Activated CD8-positive, alpha-beta memory T cell treated with anti-CD3 and anti-CD28 coated beads, Interleukin-2, amount 50 U/mL, for 24 hours (primary cell): ENCODE measurements at regions not wholly inside any gene's neighbourhood (a gene's known extent, or its start where the extent isn't known, plus 50 kb on each side); places are given as distances from the start of the nearest gene placed in this dataset.

Experiments
- DNase-seq: peaks from one replicate; pipeline ENCODE4 v3.0.0-alpha.2; 2020; ENCODE audit errors: extremely low read depth

DNA sequence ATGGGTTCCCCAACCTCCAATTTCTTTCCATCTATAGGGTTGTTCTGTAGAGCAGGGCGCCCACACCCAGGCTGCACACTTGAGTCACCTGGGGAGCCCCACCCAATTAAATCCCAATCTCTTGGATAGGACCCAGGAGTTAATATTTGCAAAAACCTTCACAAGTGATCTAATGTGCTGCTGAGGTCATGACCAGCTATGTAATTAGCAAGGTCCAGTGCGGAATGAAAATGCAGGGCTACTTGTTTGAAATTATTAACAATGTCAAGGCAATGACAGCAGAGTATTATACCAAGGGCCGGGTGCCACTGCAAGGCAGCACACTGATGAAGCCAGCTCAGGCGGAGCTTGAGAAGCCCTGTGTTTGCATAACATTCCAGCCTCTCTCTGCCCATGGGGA lies 302.7 kb downstream of the MAF start:
- no peak for DNase-seq

DNA sequence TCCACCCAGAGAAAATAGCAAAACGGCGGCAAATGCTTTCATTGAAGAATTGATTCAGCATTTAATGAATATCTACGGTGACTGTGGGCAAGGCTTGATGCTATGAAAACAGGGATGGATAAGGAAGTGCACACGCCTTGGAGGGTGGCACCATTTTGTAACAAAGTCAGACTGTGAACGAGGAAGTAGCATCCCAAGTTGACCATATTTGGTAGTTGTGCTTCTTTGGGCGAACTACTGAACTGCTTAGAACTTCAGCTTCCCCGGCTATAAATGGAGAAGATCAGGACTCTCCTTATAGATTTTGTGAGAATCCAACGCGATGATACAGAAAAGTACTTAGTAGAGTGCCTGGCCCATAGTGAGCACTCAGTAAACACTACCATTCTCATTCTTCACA lies 303.2 kb downstream of the MAF start:
- no peak for DNase-seq

DNA sequence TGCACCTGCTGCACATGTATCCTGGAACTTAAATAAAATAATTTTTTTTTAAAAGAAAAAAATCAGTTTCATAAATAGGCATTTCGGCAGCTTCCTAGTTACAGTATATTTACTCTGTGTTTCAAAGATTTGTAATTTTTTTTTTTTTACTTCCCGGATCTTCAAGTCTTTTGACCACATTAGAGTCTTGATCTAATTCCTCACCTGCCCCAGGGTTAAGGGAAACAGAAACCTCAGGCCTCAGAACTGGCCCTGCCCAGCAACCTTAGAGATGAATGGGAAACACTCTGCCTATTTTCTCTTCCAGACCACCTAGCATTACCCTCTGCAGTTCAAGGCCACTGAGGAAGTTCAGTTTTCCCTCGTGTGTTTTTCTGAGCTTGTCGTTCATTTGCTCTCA lies 304.0 kb downstream of the MAF start:
- no peak for DNase-seq

DNA sequence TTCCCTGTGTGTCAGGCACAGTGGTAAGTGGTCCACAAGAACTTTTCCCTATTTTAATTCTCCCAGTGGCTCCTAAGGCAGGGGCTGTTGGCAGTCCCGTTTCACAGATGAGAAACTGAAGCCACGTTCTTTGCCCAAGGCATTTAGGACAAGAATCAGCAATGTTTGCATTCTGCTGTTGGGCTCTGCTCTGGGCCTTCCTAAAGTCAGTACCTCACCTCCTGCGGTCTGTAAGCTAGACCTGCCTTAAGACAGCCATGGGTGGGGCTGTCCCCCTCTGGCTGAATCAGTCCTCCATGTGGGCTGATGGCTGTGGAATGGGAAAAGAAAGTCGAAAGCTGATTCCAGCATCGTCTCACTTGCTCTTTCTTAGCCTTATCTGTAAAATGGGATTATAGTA lies 304.8 kb downstream of the MAF start:
- no peak for DNase-seq

DNA sequence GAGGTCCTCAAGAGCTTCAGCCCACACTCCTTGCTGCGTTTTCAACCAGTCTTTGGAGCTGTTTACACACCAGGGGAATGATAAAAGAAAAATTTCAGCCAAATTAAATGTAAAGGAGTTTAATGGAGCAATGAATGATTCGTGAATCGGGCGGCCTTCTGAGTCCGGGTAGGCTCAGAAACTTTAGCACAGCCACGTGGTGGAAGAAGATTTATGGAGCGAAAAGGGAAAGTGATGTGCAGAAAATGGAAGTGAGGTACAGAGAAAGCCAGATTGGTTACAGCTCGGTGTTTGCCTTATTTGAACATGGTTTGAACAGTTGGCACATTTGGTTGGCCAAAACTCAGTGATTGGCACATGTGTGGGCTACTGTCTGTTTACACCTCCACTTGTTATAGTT lies 305.4 kb downstream of the MAF start:
- no peak for DNase-seq

DNA sequence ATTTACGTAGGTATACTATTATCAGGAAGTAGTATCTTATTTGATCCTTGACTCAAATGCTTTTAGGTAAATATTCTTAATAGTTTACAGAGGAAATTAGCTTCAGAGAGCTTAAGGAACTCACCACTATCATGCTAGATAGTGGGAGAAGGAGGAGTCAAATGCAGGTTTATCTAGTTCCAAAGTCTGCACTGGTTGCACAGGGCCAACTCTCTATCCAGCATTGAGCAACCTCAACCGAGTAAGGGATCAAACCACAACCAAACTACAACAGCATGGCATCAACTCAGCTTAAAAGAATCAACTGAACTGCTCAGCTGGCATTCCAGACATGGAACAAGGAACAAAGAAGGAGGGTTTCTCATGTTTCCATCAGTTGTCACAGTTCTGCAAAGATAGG lies 306.0 kb downstream of the MAF start:
- no peak for DNase-seq

DNA sequence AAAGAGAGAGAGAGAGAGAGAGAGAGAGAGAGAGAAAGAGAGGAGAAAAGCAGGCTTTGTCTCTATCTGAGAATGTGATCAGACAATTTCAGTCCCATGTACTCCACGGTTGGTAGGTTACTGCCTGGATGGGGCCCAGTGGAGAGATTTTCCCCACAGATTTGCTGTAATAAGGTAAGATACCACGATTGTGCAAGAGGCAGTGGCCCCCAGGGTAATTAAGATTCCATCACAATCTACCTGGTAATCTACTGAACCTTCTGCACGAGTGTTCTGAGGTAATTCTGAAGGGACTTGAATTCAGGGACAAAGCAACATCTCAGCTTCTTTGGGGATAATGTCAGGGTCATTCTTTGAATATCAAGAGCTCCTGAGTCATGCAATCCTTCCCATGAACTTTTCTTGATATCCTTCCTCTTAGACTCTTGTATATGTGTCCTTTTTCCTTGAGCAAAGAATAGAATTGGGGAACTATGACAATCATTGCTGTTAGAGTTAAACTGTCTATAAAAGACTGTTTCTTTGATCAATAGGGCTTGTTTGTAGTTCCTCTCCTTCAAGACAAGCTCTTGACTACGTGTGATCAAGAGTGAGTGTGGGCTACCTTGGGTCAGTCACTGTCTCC lies 306.6 kb downstream of the MAF start:
- DNase-seq = no peak

DNA sequence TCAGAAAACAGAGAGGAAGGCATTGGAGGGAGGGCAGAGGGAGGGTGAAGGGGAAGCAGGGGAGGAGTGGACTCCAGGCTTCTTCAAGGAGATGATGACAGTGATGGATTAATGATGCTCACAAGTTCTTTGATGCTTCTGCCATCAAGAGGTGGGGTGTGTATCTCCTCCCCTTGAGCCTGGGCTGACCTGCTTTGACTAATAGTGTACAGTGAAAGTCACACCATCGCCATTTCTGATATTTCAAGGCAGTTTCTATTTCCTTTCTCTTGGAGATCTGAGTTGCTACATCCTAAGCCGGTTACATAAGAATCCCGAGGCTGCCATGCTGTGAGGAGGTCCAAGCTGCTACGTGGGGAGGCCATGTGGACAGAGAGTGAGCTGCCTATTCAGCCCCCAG lies 312.5 kb downstream of the MAF start:
- no peak for DNase-seq

DNA sequence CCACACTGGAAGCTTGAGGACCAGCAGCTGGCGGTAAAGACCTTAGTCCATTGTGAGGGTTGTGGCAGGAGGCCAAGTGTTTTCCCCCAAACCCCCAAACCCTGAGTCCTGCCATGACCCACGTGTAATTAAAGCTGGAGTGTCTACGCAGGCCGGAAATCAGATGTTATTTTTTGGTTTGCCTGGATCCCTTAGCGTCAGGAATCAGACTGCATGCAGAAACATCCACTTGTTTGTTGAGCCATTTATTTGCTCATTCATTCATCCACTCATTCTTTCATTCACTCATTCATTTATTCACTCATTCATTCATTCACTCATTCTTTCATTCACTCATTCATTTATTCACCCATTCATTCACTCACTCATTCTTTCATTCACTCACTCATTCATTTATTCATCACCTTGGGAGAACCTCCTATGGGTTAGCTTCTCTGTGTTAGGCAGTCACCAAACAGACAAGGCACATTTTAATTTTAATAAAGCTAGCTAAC lies 313.1 kb downstream of the MAF start:
- no peak for DNase-seq

DNA sequence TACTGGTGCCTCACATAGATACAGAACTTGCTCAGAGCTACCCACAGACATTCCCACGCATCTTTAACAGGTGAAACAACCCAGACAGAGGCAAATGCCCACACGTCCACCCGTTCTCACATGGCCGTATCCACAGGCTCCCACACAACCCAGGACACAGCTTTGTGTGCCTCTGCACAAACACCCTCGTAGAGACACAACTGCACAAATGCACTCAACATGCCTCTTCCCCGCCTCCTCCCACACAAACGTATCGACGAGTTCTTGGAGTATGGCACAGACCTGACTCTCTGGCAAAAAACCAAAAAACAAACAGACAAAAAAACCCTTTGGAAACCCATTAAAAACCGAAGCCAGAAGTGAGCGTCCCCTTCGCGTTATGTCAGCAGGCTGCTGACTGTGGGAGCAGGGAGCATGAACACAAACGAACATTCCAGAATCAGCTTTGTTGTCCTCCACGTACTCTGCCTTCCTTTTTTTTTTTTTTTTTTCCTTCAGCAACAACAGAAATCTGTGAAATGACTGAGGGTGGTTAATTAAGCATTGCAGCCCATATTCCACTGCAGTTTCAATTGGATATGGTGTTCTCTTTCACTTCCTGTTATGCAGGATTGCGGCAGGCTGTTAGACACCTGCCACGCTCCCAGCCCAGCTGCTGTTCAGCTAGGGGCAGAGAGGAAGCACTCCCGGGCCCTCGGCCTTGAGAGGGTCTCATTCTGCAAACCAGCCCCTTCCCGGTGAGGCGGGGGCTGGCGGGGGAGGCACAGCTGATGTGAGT lies 313.7 kb downstream of the MAF start:
- DNase-seq = no peak

DNA sequence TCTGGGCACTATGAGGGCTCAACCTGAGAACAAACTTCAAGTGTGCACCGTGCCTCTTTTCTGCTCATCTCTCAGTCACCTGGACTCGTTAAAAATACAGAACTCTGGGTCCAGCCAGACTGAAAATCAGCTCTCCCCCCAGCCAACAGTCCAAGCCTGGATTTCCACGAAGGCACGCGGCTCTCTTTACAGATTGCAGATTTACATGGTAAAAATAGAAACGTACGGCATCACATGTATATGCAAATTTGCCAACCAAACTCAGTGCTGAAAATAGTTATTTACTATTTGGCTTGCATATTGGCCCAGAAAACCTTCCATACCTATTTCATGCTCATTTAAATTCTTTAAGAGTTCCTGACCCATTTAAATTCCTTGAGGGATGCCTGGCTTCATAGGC lies 315.8 kb downstream of the MAF start:
- no peak for DNase-seq

DNA sequence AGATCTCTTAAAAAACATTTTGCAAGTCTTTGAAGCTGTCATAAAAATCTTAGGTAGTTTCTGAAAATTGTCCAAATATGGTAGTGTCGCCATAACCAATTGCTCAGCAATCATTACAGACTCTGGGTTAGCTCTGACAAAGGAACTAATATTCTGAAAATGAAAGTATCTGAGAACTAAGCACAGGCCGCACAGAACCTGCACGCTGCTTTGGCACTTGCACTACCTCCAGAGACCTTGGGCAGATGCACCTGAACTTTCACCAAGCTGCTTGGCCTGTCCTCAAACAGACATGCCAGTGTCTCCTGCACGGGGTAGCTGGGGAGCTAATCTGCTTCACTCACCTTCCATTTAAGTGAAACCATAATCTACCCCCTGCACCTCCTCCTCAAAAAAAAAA lies 317.0 kb downstream of the MAF start:
- no peak for DNase-seq

DNA sequence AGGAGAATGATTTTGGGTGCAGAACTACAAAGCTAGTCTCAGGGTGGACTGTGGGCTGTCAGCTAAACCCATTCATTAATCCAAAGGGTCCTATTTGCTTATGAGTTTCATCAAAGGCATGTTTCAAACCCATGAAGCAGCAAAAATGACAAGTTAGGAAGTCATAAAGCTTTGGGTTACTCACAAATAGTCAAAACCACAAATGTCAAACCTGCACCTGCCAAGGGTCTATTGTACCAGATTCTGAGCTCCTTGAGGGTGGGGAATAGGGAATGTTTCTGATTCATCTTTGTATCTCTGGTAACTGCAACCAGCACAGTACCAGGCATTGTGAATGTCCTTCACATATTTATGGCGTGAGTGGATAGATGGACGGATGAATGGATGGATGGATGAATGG lies 317.7 kb downstream of the MAF start:
- DNase-seq = no peak

DNA sequence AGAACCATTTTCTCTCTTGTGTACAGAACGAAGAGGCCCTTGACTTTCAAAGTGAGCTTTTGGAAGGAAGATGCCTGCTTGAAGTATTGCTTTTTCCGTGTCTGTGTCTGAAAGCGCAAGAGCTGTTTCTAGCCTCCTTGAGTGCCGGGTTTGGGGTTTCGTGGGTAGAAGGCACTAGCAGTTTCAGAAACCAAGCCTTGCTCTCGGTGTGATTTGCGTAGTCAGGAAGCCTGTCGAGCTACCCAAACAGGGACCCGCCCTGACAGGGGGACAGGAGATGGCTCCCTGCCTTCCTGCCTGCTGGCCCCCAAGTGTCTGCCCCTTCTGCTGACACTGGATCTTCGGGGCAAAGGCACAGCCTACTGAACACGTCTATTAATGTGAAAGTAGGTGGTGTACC lies 322.0 kb downstream of the MAF start:
- DNase-seq = peak; percentile 33

DNA sequence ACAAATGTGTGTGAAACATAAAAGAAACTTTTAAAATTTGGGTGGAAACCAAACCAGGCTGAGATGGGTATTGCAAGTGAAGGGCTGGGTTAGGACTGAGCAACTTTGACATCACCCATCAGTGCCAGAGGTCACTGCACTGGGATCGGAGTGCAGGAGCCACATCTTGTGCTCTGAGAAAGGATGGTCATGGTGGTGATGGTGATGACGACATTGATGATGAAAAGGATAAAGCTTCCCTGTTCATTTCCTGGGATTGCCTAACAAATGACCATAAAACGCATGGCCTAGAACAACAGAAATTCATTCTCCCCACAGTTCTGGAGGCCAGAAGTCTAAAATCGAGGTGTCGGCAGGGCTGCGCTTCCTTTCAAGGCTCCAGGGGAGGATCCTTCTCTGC lies 324.0 kb downstream of the MAF start:
- DNase-seq = no peak

DNA sequence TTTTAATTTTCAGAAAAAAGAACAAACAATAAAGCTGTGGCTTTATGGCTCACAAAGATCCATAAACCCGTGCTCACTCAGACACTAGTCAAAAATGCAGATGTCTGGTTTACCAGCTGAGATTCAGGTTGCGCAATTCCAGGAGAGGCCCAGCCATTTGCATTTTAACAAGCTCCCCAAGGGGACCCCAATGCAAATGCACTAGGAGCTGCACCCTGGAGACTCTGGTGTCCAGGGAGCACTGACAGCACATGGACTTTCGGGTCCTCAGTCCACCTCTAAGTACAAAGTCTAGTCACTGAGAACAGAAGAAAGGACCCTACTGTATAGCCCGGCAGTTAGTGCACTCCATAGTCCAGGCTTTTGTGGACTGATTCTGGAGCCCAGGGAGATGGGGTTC lies 326.3 kb downstream of the MAF start:
- no peak for DNase-seq

DNA sequence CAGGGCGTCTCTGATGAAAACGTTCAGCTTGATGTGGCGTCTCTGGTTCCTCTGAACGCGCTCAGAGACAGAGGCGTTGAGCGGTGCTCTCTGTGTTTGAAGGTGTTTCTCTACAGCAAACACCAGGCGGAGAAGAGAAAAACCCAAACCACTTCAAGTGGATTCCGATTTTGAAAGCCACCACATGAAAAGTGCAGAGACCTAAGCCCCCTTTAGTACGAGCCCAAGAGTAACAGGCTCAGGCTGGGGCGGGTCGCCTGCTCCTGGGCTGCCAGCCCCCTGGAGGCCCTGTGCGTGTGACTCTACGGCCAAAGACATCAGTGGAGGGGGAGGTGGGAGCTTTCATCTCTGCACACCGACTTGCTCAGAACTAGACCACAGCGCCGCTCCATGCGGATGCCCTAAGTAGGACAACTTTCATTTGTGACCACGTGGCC lies 328.4 kb downstream of the MAF start:
- DNase-seq = peak; percentile 20

DNA sequence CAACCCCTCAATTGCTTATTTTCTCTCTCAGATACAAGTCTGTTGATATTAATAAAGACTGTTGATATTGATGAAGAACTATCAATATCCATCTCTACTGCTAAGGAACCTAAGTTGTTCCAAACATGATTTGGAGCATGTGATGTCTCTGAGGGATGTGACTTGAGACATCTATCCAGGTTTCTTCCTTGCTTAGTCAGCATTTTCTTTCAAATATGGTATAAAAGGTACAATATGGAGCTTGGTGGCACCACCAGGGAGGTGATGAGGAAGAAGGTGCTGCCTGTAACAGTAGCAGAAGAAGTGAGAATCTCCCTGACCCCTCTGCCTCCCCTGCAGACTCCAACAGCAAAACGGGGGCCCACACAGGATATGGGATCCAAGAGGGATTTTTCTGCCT lies 329.0 kb downstream of the MAF start:
- DNase-seq = no peak

DNA sequence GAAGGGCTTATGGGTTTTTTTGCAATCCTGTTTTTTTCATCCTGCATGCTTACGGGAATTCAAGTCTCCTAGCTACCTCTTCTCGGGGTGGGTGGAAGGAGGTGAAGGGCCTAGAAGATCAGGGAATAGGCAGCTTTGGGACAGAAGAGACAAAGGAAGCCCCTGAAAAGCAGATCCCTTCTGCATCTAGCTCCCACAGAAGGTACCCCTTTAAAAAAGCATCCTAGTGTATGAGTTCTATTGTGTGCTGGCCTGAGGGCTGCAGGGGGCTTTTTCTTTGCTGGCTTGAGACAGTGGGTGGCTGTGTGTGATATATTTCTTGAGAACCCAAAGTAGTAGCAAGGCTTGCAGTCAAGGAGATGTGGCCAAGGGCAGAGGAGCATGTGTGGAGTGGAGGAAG lies 330.5 kb downstream of the MAF start:
- DNase-seq = no peak

DNA sequence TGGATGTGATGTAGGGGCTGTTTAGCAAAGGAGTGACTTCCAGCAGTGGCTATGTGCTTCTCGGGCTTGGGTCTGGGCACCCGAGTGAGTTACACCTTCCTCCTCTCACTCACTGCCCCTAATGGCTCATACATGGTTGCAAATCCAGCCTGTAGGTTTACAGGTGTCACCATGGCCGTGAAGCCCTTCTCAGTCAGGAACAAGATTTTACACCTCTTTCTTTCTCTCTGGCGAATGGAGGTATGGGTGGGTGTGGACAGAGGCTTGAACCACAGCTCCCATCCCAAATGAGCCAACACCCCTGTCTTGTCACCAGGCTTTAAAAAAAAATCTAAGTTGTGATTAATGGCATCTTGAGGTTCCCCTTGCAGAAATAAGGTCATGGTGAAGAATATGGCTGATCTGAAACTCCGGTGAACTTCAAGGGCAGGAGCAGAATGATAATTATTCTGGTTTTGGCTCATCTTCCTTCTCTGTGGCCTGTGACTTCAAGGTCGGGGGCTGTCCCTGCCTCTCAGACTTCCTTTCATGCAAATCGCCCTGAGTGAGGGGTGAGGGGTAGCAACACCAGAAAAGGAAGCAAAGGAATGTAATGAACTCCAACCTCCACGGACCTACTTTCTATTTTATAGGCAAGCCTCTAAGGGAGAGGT lies 331.2 kb downstream of the MAF start:
- peak; percentile 39 for DNase-seq

DNA sequence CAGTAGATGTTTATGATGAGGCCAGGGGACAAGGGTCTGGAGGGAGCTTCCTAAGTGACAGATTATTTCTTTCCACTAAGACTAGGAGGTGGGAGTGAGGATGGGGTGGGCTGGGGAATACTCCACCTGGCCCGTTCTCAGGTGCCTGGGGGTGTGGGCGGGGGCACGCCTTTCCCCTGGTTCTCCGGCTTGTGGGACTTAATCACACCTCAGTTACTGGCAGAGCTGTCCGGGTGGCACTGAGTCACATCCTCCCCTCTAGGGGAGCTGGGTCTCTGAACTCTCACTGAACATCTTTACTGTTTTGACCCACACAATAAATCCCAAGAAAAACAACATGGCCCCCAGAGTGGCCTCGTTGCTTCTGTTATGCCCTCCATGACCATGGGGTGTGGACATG lies 332.8 kb downstream of the MAF start:
- DNase-seq = no peak

DNA sequence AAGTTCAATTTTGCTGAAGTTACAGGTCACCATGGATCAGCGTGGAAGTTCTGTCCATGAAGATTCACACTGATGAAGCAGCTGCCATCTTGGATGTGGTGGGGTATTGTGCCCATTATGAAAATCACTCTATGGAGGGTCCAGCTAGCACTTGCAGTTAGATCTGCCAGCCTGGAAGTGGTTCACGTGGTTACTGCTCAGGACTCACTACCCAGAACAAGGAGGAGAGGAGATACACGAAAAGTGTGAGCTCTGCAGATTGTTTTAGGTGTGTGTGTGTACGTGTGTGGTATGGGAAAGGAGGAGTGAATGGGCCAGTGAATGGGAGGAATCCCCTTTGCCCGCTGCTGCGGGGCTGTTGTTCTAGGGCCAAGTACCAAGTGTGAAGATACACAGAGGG lies 333.4 kb downstream of the MAF start:
- no peak for DNase-seq

DNA sequence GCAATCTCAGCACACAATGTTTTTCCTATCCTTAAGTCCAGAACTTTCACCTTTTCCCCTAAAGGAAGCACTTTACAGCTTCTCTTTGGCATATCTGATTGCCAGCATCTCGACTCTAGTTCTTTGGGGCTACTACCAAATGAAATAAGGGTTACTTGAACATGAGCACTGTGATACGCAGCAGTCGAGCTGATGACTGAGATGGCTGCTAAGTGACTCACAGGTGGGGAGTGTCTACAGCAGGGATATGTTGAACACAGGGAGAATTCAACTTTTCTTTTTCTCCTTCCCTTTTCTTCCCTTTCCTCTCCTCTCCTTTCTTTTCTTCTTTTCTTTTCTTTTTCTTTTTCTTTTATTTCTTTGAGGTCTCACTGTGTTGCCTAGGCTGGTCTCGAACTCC lies 334.8 kb downstream of the MAF start:
- no peak for DNase-seq
